ENCODE measurements at regions not wholly inside any gene's neighbourhood (a gene's known extent, or its start where the extent isn't known, plus 50 kb on each side); places are given as distances from the start of the nearest gene placed in this dataset.

GRCh38 chr10:111822661-111823060 lies 360.9 kb downstream of the GPAM start:
- DNase-seq (ENCODE audit: low read depth, low spot score) (no peak), ATAC-seq (no peak), FAIRE-seq (no peak)
- Histone ChIP-seq H3K9me3 (replicated peaks; ENCODE audit: control insufficient read depth, insufficient read depth, low read length) (no peaks in the 10 kb centered on the region), H3K27ac (ENCODE audit: control insufficient read depth, insufficient read depth) (no peak overlapping the region), H2AFZ (ENCODE audit: control insufficient read depth, low read depth, low read length) (no peak overlapping the region), H4K20me1 (ENCODE audit: control insufficient read depth, insufficient read depth) (no peaks in the 10 kb centered on the region), H3K9ac (ENCODE audit: control insufficient read depth, insufficient read depth, low read length) (no peak overlapping the region), H3K4me3 (no peak overlapping the region), H3K36me3 (ENCODE audit: control insufficient read depth in 2 of 2, insufficient read depth in 2 of 2, low read length in 1 of 2) (no peaks in the 10 kb centered on the region), H3K4me2 (ENCODE audit: control insufficient read depth, insufficient read depth) (no peak overlapping the region), H3K79me2 (ENCODE audit: control insufficient read depth, insufficient read depth, low read length) (no peaks in the 10 kb centered on the region), H3K27me3 (replicated peaks in 1 of 2; ENCODE audit: control insufficient read depth in 2 of 2, insufficient read depth in 2 of 2, low read length in 1 of 2) (no peaks in the 10 kb centered on the region), H3K4me1 (ENCODE audit: control insufficient read depth, insufficient read depth, low read length) (no peaks in the 10 kb centered on the region)
- ChIA-PET CTCF (no interaction called here), POLR2A (no interaction called here), RAD21 (ENCODE audit: unreplicated experiment) (no interaction called here), SMC1A (ENCODE audit: uncharacterized antibody, unreplicated experiment) (no interaction called here)
- BruUV-seq (replicated peaks), result no TSS peak
- WGBS (ENCODE audit: insufficient coverage, insufficient replicate concordance, low lambda C conversion rate, missing lambda C conversion rate), result 5% methylated on average over 2 of the region's 2 CpGs
- intact Hi-C loops (cut with micrococcal nuclease; ENCODE audit: unreplicated experiment) (no loop called here), in situ Hi-C loops (cut with MboI) (no loop called here)
- TF ChIP-seq ZNF592 (IDR thresholded peaks at IDR 0.05) (no peak), POU2F2 (IDR thresholded peaks at IDR 0.05; ENCODE audit: borderline replicate concordance, low read depth, low read length) (no peak), ESRRA (IDR thresholded peaks at IDR 0.05; ENCODE audit: low read length) (no peak), BCLAF1 (IDR thresholded peaks at IDR 0.05) (no peak), PKNOX1 (IDR thresholded peaks at IDR 0.05) (no peak)
